IMR-90 (cell line): ENCODE measurements at regions not wholly inside any gene's neighbourhood (a gene's known extent, or its start where the extent isn't known, plus 50 kb on each side); places are given as distances from the start of the nearest gene placed in this dataset.

Experiments used
- ATAC-seq: fragments of 200-7000 bp; cut with Tn5 transposase; 2 replicates; pipeline ENCODE4 v1.9.1; 2020; ENCODE audit warnings: low read depth, mild to moderate bottlenecking, moderate library complexity
- BruUV-seq: library from RNA; stranded (reverse); fragments of 400-500 nt; replicated peaks from 2 replicates; lab custom pipeline; 2021; lab: Mats Ljungman, UMichigan
- CTCF ChIA-PET: fragments of 300-600 bp; formaldehyde crosslinking; extraction: SDS; loops from one replicate; lab custom pipeline; 2021; ENCODE audit warnings: antibody characterized with exemption; lab: Yijun Ruan, JAX
- POLR2A ChIA-PET: fragments of 300-600 bp; sonication (Branson Sonifier 250); formaldehyde crosslinking; loops from one replicate; lab custom pipeline; 2022; ENCODE audit warnings: antibody characterized with exemption; ENCODE audit not compliant: unreplicated experiment; lab: Charles Lee
- DNase-seq: peaks from one replicate; pipeline ENCODE4 v3.0.0; 2013
- H2AFZ ChIP-seq: replicated peaks from 2 replicates; pipeline ENCODE3; 2013; ENCODE audit warnings: low read length, mild to moderate bottlenecking; ENCODE audit not compliant: poor library complexity
- H2AK5ac ChIP-seq: 2 replicates; pipeline ENCODE4 v1.6.1; 2013; ENCODE audit warnings: low read depth, low read length, inconsistent platforms
- H2AK9ac ChIP-seq: replicated peaks from 2 replicates; pipeline ENCODE3; 2013; ENCODE audit warnings: mild to moderate bottlenecking, low read depth, low read length, moderate library complexity; ENCODE audit not compliant: poor library complexity
- H2BK120ac ChIP-seq: 2 replicates; pipeline ENCODE4 v1.6.1; 2013; ENCODE audit warnings: low read depth, low read length, inconsistent platforms
- H2BK15ac ChIP-seq: 3 replicates; pipeline ENCODE4 v1.6.1; 2013; ENCODE audit warnings: low read depth, low read length, inconsistent platforms
- H2BK20ac ChIP-seq: 2 replicates; pipeline ENCODE4 v1.6.1; 2013; ENCODE audit warnings: low read depth, mild to moderate bottlenecking, inconsistent platforms, low read length, moderate library complexity
- H2BK5ac ChIP-seq: 2 replicates; pipeline ENCODE4 v1.6.1; 2013; ENCODE audit warnings: mild to moderate bottlenecking, low read depth, low read length, inconsistent platforms; ENCODE audit not compliant: poor library complexity, severe bottlenecking
- H3K14ac ChIP-seq: replicated peaks from 2 replicates; pipeline ENCODE4 v1.6.1; 2013; ENCODE audit warnings: low read depth, low read length, inconsistent platforms
- H3K18ac ChIP-seq: 2 replicates; pipeline ENCODE4 v1.6.1; 2013; ENCODE audit warnings: low read depth, low read length, control low read depth
- H3K23ac ChIP-seq: 2 replicates; pipeline ENCODE4 v1.6.1; 2013; ENCODE audit warnings: low read depth, low read length, inconsistent platforms
- H3K27ac ChIP-seq: 2 replicates; pipeline ENCODE4 v1.5.1; 2013; ENCODE audit warnings: mild to moderate bottlenecking, control low read depth, low read length; ENCODE audit not compliant: insufficient read depth
- H3K27me3 ChIP-seq: 2 replicates; pipeline ENCODE4 v1.6.1; 2013; ENCODE audit warnings: low read length; ENCODE audit not compliant: control insufficient read depth, insufficient read depth
- H3K36me3 ChIP-seq: 2 replicates; pipeline ENCODE4 v1.6.1; 2013; ENCODE audit warnings: low read length, mixed read lengths; ENCODE audit not compliant: control insufficient read depth, insufficient read depth
- H3K4ac ChIP-seq: 2 replicates; pipeline ENCODE4 v1.6.1; 2013; ENCODE audit warnings: low read depth, low read length, inconsistent platforms
- H3K4me1 ChIP-seq: 2 replicates; pipeline ENCODE4 v1.6.1; 2013; ENCODE audit warnings: low read length, mixed read lengths; ENCODE audit not compliant: control insufficient read depth, insufficient read depth
- H3K4me2 ChIP-seq: 2 replicates; pipeline ENCODE4 v1.6.1; 2013; ENCODE audit warnings: low read depth, mild to moderate bottlenecking, control low read depth, low read length, moderate library complexity
- H3K4me3 ChIP-seq: 2 replicates; pipeline ENCODE4 v1.5.1; 2013; ENCODE audit warnings: low read depth, mild to moderate bottlenecking, control low read depth, low read length, moderate library complexity; ENCODE audit not compliant: insufficient read depth
- H3K56ac ChIP-seq: 2 replicates; pipeline ENCODE4 v1.6.1; 2013; ENCODE audit warnings: low read length, inconsistent platforms; ENCODE audit not compliant: insufficient read depth; ENCODE audit errors: extremely low read depth
- H3K79me1 ChIP-seq, 2 experiments: 2 replicates each; pipeline ENCODE4 v1.6.1; 2013; ENCODE audit warnings: low read length in 2 of 2, inconsistent platforms in 1 of 2, low read depth in 1 of 2
- H3K9ac ChIP-seq: 2 replicates; pipeline ENCODE4 v1.6.1; 2013; ENCODE audit warnings: low read depth, low read length, control low read depth
- H3K9me1 ChIP-seq: 2 replicates; pipeline ENCODE4 v1.6.1; 2013; ENCODE audit warnings: low read length, inconsistent platforms; ENCODE audit not compliant: insufficient read depth
- H3K9me3 ChIP-seq: 2 replicates; pipeline ENCODE4 v1.6.1; 2013; ENCODE audit warnings: low read length; ENCODE audit not compliant: control insufficient read depth, insufficient read depth
- H4K20me1 ChIP-seq: 2 replicates; pipeline ENCODE4 v1.6.1; 2013; ENCODE audit warnings: low read length, inconsistent platforms; ENCODE audit not compliant: insufficient read depth
- H4K5ac ChIP-seq: 2 replicates; pipeline ENCODE4 v1.6.1; 2013; ENCODE audit warnings: mild to moderate bottlenecking, low read depth, low read length, control low read depth
- H4K8ac ChIP-seq, 2 experiments: 2 replicates each; pipeline ENCODE4 v1.6.1; 2013; ENCODE audit warnings: low read depth in 2 of 2, low read length in 2 of 2, control low read depth in 1 of 2, inconsistent platforms in 1 of 2
- H4K91ac ChIP-seq: 2 replicates; pipeline ENCODE4 v1.6.1; 2013; ENCODE audit warnings: low read depth, low read length, inconsistent platforms; ENCODE audit not compliant: insufficient read depth
- MAFK ChIP-seq: IDR thresholded peaks from 2 replicates; pipeline ENCODE4 v1.6.1; 2012; ENCODE audit warnings: low read depth, low read length, improper control_type of control experiment
- MAZ ChIP-seq: IDR thresholded peaks from 2 replicates; pipeline ENCODE4 v1.6.1; 2012; ENCODE audit warnings: low read depth, mild to moderate bottlenecking, low read length, improper control_type of control experiment, moderate library complexity, borderline replicate concordance
- NFE2L2 ChIP-seq: fragments of 150-350 bp; IDR thresholded peaks from 2 replicates; pipeline ENCODE4 v1.6.1; 2016; ENCODE audit warnings: low read depth, mild to moderate bottlenecking, low read length
- WGBS, 2 experiments: methylation state at CpG; one replicate each; pipeline versions ENCODE4 v1.1.5 to v1.1.7; 2013; ENCODE audit warnings: missing lambda C conversion rate in 2 of 2; ENCODE audit not compliant: insufficient read length in 1 of 2; ENCODE audit errors: extremely low coverage in 2 of 2; 5-methylcytosine and 5-hydroxymethylcytosine counted together
- dilution Hi-C: fragments of 300-500 bp; cut with HindIII; formaldehyde crosslinking; loops from one replicate; pipeline ENCODE4 v1.14.3; 2018; ENCODE audit warnings: low sequenced_read_pairs; ENCODE audit not compliant: unreplicated experiment
- in situ Hi-C: fragments of 300-500 bp; cut with MboI; formaldehyde crosslinking; loops from 3 replicates; pipeline ENCODE4 v1.14.3; 2019; ENCODE audit warnings: low sequenced_read_pairs, inconsistent platforms, mixed read lengths
- intact Hi-C: fragments of 100-400 bp; cut with micrococcal nuclease; formaldehyde crosslinking; loops from 2 replicates; pipeline ENCODE4 v1.10.0; 2022

GRCh38 chr11:37177721-37178120, 579.7 kb upstream of the RAG2 start:
- no peak overlapping the region for H4K5ac ChIP-seq
- ChIA-PET CTCF (no interaction called here), POLR2A (no interaction called here)
- H3K9me3 ChIP-seq, result no peaks in the 10 kb centered on the region; the same call in 1 of the 2 replicates
- in situ Hi-C loops, result no loop called here
- ATAC-seq (no peak), DNase-seq (no peak)
- H3K4me2 ChIP-seq, result no peak overlapping the region
- H3K18ac ChIP-seq, result no peak overlapping the region
- H3K56ac ChIP-seq, result no peak overlapping the region
- BruUV-seq, result no TSS peak
- H4K91ac ChIP-seq, result no peak overlapping the region
- no peak for TF ChIP-seq MAFK
- TF ChIP-seq NFE2L2, result no peak
- TF ChIP-seq MAZ, result no peak
- dilution Hi-C loops, result no loop called here
- H3K14ac ChIP-seq, result no peak overlapping the region
- no peak overlapping the region for H3K23ac ChIP-seq
- H2BK15ac ChIP-seq, result no peak overlapping the region
- H3K27me3 ChIP-seq, result no peaks in the 10 kb centered on the region
- no peak overlapping the region for H3K9ac ChIP-seq
- H3K27ac ChIP-seq, result no peak overlapping the region
- H3K4ac ChIP-seq, result no peak overlapping the region
- no peaks in the 10 kb centered on the region for H3K36me3 ChIP-seq
- no peak overlapping the region for H2AFZ ChIP-seq
- H3K9me1 ChIP-seq, result no peaks in the 10 kb centered on the region
- H2BK20ac ChIP-seq, result no peak overlapping the region
- no CpG with 5 or more reads among the region's 1 CpG for WGBS, 2 experiments
- intact Hi-C loops, result no loop called here
- no peak overlapping the region for H2BK5ac ChIP-seq
- no peak overlapping the region for H2AK9ac ChIP-seq
- no peak overlapping the region for H3K4me3 ChIP-seq
- H4K20me1 ChIP-seq, result no peaks in the 10 kb centered on the region
- no peaks in the 10 kb centered on the region for H3K79me1 ChIP-seq
- H3K4me1 ChIP-seq, result no peaks in the 10 kb centered on the region
- no peak overlapping the region for H2BK120ac ChIP-seq
- no peak overlapping the region for H4K8ac ChIP-seq
- no peak overlapping the region for H2AK5ac ChIP-seq
